D721Med (cell line): ENCODE measurements at regions not wholly inside any gene's neighbourhood (a gene's known extent, or its start where the extent isn't known, plus 50 kb on each side); places are given as distances from the start of the nearest gene placed in this dataset.

Source experiments
- DNase-seq: peaks from one replicate; pipeline ENCODE4 v3.0.0; 2011; ENCODE audit warnings: low spot score; ENCODE audit not compliant: insufficient read length
- FAIRE-seq: peaks from 2 replicates; lab custom pipeline; 2011; peaks lifted over from hg19 to GRCh38; lab: Jason Lieb, UNC
- CTCF ChIP-seq: IDR thresholded peaks from 2 replicates; pipeline ENCODE4 v1.5.1; 2012; ENCODE audit warnings: mild to moderate bottlenecking, control low read depth; ENCODE audit not compliant: insufficient read depth; ENCODE audit errors: missing control alignments

GRCh38 chr5:110347781-110348180 lies 378.7 kb downstream of the TMEM232 start:
- DNase-seq, result no peak
- FAIRE-seq, result no peak
- no peak for TF ChIP-seq CTCF

DNA sequence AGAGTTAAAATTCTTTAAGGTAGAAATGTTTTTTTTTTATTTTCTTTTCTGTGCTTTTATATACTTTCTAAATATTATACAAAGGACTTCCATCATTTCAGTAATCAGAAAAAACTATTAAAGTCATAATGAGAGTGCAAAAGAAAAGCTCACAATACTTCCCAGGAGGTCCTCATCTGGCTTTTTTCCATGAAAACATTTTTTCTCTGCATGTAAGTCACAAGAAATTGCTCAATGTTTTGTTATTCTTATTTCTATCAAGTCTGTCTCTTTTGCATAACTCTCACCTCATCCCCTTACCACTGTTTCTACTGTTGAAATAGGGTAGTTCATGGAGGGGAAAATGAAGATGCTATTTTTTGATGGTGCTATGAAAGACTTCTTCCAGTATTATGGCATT lies 375.0 kb downstream of the TMEM232 start:
- no peak for FAIRE-seq
- no peak for DNase-seq

DNA sequence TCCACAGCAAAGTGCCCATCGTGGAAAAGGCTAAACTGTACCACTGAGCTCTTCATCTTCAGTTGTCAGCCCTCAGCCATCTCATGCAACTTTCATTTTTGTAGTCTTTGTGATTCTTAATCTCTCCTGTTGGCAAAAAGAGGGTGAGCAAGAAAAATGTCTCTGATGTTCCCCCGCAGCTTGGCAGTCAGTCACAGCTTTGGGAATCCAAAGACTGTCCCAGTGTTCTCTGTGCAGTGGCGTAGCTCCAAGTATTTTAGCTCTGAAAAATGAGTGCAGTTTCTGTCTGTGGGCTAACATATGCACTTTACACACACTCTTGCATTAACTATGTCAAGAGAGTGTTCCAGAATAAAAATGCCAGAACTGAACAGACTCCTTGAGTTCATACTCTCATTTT lies 372.2 kb downstream of the TMEM232 start:
- FAIRE-seq, result no peak
- DNase-seq, result no peak

More for the DNA sequence above, 375.0 kb downstream of the TMEM232 start:
- no peak for TF ChIP-seq CTCF

GRCh38 chr5:110354915-110355644 lies 371.4 kb downstream of the TMEM232 start:
- no peak for TF ChIP-seq CTCF
- FAIRE-seq, result no peak
- no peak for DNase-seq

More for the DNA sequence above, 372.2 kb downstream of the TMEM232 start:
- no peak for TF ChIP-seq CTCF

DNA sequence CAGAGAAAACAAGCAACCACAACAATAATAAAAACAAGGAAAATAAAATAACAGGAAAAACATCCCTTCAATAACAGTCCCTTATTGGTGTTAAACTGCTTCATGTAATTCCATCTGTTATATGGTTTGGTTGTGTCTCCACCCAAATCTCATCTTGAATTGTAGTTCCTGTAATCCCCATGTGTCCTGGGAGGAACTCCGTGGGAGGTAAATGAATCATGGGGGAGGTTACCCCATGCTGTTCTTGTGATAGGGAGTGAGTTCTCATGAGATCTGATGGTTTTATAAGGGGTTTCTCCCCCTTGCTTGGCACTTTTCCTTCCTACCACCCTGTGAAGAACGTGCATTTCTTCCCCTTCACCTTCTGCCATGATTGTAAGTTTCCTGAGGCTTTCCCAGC lies 369.8 kb downstream of the TMEM232 start:
- DNase-seq, result no peak
- no peak for FAIRE-seq
- no peak for TF ChIP-seq CTCF

- DNase-seq (no peak), FAIRE-seq (no peak)
- no peak for TF ChIP-seq CTCF
Measured at GRCh38 chr5:110359221-110359620, 367.2 kb downstream of the TMEM232 start.

DNA sequence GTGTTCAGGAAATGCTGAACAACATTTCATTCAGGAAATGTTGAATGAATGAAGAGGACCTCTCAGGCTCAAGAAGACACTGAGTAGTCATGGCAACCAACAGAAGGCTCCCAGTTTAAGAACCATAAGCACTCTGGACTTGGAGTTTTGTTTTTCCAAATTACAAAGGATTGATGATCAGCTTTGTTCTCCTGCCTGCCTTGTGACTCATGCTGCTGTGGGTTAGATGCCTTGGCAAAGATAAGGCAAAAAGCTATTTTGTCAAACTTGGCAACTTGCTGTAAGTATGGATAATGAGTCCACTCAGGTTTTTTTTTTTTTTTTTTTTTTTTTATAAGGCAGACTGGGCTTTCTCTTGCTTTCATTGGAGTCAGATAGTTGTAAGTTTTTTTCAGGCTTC lies 365.0 kb downstream of the TMEM232 start:
- no peak for TF ChIP-seq CTCF
- no peak for FAIRE-seq

More for the DNA sequence above, 365.0 kb downstream of the TMEM232 start:
- no peak for DNase-seq
